ENCODE measurements at regions not wholly inside any gene's neighbourhood (a gene's known extent, or its start where the extent isn't known, plus 50 kb on each side); places are given as distances from the start of the nearest gene placed in this dataset.
"Not testable (repeated sequence)": the region's sequence is repeated elsewhere in the genome, so short reads cannot be mapped to it uniquely, and the experiment has no call there.

GRCh38 chr16:13478991-13479390 lies 441.0 kb upstream of the ERCC4 start:
- DNase-seq: no peak

- DNase-seq: no peak
Measured at GRCh38 chr16:13479549-13479948, 440.4 kb upstream of the ERCC4 start.

- DNase-seq: no peak
Measured at GRCh38 chr16:13480801-13481200, 439.2 kb upstream of the ERCC4 start.

- no peak for DNase-seq
Measured at GRCh38 chr16:13483121-13483520, 436.8 kb upstream of the ERCC4 start.

- DNase-seq: not testable (repeated sequence)
Measured at GRCh38 chr16:13489416-13489815, 430.5 kb upstream of the ERCC4 start.

GRCh38 chr16:13492046-13492445 lies 427.9 kb upstream of the ERCC4 start:
- no peak for DNase-seq

- no peak for DNase-seq
Measured at GRCh38 chr16:13503960-13504635, 415.9 kb upstream of the ERCC4 start.

GRCh38 chr16:13507530-13507929 lies 412.4 kb upstream of the ERCC4 start:
- DNase-seq: no peak

- no peak for DNase-seq
Measured at GRCh38 chr16:13510425-13511151, 409.4 kb upstream of the ERCC4 start.

GRCh38 chr16:13517841-13518240 lies 402.1 kb upstream of the ERCC4 start:
- no peak for DNase-seq

- DNase-seq: no peak
Measured at GRCh38 chr16:13519871-13520270, 400.1 kb upstream of the ERCC4 start.

- DNase-seq: no peak
Measured at GRCh38 chr16:13521356-13521755, 398.6 kb upstream of the ERCC4 start.

GRCh38 chr16:13527332-13527731 lies 392.6 kb upstream of the ERCC4 start:
- no peak for DNase-seq

- no peak for DNase-seq
Measured at GRCh38 chr16:13528691-13529090, 391.3 kb upstream of the ERCC4 start.

GRCh38 chr16:13529193-13529982 lies 390.6 kb upstream of the ERCC4 start:
- DNase-seq: no peak

- no peak for DNase-seq
Measured at GRCh38 chr16:13540771-13541170, 379.2 kb upstream of the ERCC4 start.

GRCh38 chr16:13542284-13542683 lies 377.7 kb upstream of the ERCC4 start:
- DNase-seq: no peak

- DNase-seq: no peak
Measured at GRCh38 chr16:13543850-13544249, 376.1 kb upstream of the ERCC4 start.

- DNase-seq: no peak
Measured at GRCh38 chr16:13545271-13545670, 374.7 kb upstream of the ERCC4 start.

- DNase-seq: no peak
Measured at GRCh38 chr16:13550254-13550653, 369.7 kb upstream of the ERCC4 start.

- no peak for DNase-seq
Measured at GRCh38 chr16:13552062-13552959, 367.6 kb upstream of the ERCC4 start.

GRCh38 chr16:13552960-13553257 lies 367.0 kb upstream of the ERCC4 start:
- no peak for DNase-seq

- no peak for DNase-seq
Measured at GRCh38 chr16:13553453-13553985, 366.4 kb upstream of the ERCC4 start.
